ENCODE measurements at regions not wholly inside any gene's neighbourhood (a gene's known extent, or its start where the extent isn't known, plus 50 kb on each side); places are given as distances from the start of the nearest gene placed in this dataset.

DNA sequence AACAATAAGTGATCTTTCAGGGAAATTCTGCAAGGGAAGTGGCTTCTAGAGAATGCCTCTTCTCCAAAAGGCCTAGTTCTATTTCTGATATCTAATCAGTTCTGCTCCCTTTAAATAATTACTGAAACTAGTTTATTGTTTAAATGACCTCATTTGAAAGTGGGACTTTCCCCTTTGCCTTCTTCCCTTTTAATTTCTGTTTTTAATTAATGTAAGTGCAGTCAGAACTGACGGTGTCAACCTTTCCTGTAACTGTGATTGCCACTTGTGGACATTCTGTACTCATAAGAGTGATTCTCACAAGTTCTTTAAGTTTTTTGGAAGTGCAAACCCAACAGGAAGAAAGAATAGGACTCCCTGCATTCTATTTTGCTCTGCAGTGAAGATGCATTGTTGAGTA lies 265.3 kb upstream of the PLEKHG7 start:
- TF ChIP-seq, protein P1, sequence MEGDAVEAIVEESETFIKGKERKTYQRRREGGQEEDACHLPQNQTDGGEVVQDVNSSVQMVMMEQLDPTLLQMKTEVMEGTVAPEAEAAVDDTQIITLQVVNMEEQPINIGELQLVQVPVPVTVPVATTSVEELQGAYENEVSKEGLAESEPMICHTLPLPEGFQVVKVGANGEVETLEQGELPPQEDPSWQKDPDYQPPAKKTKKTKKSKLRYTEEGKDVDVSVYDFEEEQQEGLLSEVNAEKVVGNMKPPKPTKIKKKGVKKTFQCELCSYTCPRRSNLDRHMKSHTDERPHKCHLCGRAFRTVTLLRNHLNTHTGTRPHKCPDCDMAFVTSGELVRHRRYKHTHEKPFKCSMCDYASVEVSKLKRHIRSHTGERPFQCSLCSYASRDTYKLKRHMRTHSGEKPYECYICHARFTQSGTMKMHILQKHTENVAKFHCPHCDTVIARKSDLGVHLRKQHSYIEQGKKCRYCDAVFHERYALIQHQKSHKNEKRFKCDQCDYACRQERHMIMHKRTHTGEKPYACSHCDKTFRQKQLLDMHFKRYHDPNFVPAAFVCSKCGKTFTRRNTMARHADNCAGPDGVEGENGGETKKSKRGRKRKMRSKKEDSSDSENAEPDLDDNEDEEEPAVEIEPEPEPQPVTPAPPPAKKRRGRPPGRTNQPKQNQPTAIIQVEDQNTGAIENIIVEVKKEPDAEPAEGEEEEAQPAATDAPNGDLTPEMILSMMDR (IDR thresholded peaks at IDR 0.05): no peak
- TF ChIP-seq EZH2 (IDR thresholded peaks at IDR 0.05): no peak

Data from neural progenitor cell (in vitro differentiated cells).